ENCODE measurements at regions not wholly inside any gene's neighbourhood (a gene's known extent, or its start where the extent isn't known, plus 50 kb on each side); places are given as distances from the start of the nearest gene placed in this dataset.

DNA sequence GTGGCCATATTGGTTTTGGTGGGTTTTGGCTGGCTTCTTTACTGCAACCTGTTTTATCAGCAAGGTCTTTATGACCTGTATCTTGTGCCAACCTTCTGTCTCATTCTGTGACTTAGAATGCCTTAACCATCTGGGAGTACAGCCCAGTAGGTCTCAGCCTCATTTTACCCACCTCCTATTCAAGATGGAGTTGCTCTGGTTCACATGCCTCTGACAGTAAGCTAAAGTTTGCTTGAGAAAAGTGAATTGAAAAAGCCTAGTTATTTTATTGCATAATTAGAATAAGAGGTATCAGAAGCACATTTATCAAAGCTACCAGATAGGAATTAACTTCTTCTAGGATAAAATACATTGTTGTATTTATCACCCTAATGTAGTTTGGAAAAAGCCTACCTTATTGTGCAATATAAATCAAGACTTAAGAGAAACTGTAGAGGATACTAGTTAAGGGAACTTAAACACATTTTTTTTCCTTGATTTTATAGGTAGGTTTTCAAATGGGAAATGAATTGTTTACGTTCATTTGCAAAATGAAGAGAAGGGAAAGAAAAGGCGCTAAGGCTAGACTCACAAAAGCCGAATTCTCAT, 202.3 kb upstream of the KCNJ16 start:
- H3K9me3 Mint-ChIP-seq: peaks cover 5% of the 10 kb centered on the region
- no peaks in the 10 kb centered on the region for H3K27me3 Mint-ChIP-seq (ENCODE audit: low read depth)
- no peaks in the 10 kb centered on the region for H3K36me3 Mint-ChIP-seq (ENCODE audit: low read depth)
- H3K4me3 Mint-ChIP-seq: no peak overlapping the region
- DNase-seq (ENCODE audit: low read depth, low spot score): no peak
- H3K4me1 Mint-ChIP-seq: peaks cover 40% of the 10 kb centered on the region
- H3K27ac Mint-ChIP-seq (ENCODE audit: unreplicated experiment): no peak overlapping the region
- TF ChIP-seq, protein P1, sequence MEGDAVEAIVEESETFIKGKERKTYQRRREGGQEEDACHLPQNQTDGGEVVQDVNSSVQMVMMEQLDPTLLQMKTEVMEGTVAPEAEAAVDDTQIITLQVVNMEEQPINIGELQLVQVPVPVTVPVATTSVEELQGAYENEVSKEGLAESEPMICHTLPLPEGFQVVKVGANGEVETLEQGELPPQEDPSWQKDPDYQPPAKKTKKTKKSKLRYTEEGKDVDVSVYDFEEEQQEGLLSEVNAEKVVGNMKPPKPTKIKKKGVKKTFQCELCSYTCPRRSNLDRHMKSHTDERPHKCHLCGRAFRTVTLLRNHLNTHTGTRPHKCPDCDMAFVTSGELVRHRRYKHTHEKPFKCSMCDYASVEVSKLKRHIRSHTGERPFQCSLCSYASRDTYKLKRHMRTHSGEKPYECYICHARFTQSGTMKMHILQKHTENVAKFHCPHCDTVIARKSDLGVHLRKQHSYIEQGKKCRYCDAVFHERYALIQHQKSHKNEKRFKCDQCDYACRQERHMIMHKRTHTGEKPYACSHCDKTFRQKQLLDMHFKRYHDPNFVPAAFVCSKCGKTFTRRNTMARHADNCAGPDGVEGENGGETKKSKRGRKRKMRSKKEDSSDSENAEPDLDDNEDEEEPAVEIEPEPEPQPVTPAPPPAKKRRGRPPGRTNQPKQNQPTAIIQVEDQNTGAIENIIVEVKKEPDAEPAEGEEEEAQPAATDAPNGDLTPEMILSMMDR (conservative IDR thresholded peaks at IDR 0.05): no peak

- H3K4me3 Mint-ChIP-seq: no peak overlapping the region
- H3K27me3 Mint-ChIP-seq (ENCODE audit: low read depth): no peaks in the 10 kb centered on the region
- peaks cover 2% of the 10 kb centered on the region for H3K9me3 Mint-ChIP-seq
- H3K36me3 Mint-ChIP-seq (ENCODE audit: low read depth): peaks cover 2% of the 10 kb centered on the region
- H3K4me1 Mint-ChIP-seq: peaks cover 34% of the 10 kb centered on the region
- TF ChIP-seq, protein P1 (conservative IDR thresholded peaks at IDR 0.05): no peak
- H3K27ac Mint-ChIP-seq (ENCODE audit: unreplicated experiment): no peak overlapping the region
- DNase-seq (ENCODE audit: low read depth, low spot score): no peak
These were observed 200.8 kb upstream of the KCNJ16 start for GRCh38 chr17:69874175-69874670.

- H3K9me3 Mint-ChIP-seq: peaks cover 5% of the 10 kb centered on the region
- no peak for DNase-seq (ENCODE audit: low read depth, low spot score)
- TF ChIP-seq, protein P1 (conservative IDR thresholded peaks at IDR 0.05): no peak
- H3K27ac Mint-ChIP-seq (ENCODE audit: unreplicated experiment): no peak overlapping the region
- H3K4me3 Mint-ChIP-seq: no peak overlapping the region
- no peaks in the 10 kb centered on the region for H3K27me3 Mint-ChIP-seq (ENCODE audit: low read depth)
- H3K4me1 Mint-ChIP-seq: peaks cover 11% of the 10 kb centered on the region
- peaks cover 2% of the 10 kb centered on the region for H3K36me3 Mint-ChIP-seq (ENCODE audit: low read depth)
These were observed 198.3 kb upstream of the KCNJ16 start for GRCh38 chr17:69876757-69877156.

DNA sequence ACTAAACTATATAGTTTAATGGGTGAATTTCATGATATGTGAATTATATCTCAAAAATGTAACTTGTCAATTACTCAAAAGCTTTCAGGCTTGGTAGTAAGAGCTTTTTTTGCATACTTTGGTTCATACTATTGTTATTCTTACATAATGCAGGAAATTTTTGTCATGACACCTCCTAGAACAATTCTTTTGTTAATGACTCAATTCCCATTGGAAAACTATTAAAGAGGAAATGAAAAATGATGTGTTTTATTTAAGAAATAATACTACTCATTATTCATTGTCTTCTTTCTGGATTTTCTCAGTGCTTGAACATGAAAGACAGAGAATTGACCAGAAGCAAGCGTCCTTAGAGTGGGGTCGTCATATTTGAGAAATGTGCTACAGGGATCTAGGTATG, 196.4 kb upstream of the KCNJ16 start:
- TF ChIP-seq, protein P1 (conservative IDR thresholded peaks at IDR 0.05): no peak
- H3K27ac Mint-ChIP-seq (ENCODE audit: unreplicated experiment): no peak overlapping the region
- H3K36me3 Mint-ChIP-seq (ENCODE audit: low read depth): peaks cover 2% of the 10 kb centered on the region
- H3K4me3 Mint-ChIP-seq: no peak overlapping the region
- H3K27me3 Mint-ChIP-seq (ENCODE audit: low read depth): no peaks in the 10 kb centered on the region
- DNase-seq (ENCODE audit: low read depth, low spot score): no peak
- H3K4me1 Mint-ChIP-seq: peaks cover 5% of the 10 kb centered on the region
- peaks cover 7% of the 10 kb centered on the region for H3K9me3 Mint-ChIP-seq

- Mint-ChIP-seq H3K27ac (ENCODE audit: unreplicated experiment) (no peak overlapping the region), H3K9me3 (peaks cover 7% of the 10 kb centered on the region), H3K36me3 (ENCODE audit: low read depth) (peaks cover 2% of the 10 kb centered on the region), H3K4me3 (no peak overlapping the region), H3K4me1 (no peaks in the 10 kb centered on the region), H3K27me3 (ENCODE audit: low read depth) (no peaks in the 10 kb centered on the region)
- DNase-seq (ENCODE audit: low read depth, low spot score): no peak
- TF ChIP-seq, protein P1 (conservative IDR thresholded peaks at IDR 0.05): no peak
These were observed 195.4 kb upstream of the KCNJ16 start for GRCh38 chr17:69879576-69879975.
